GM12878 (cell line): ENCODE measurements at regions not wholly inside any gene's neighbourhood (a gene's known extent, or its start where the extent isn't known, plus 50 kb on each side); places are given as distances from the start of the nearest gene placed in this dataset.

ENCODE experiments used
- ATAC-seq: fragments of 200-7000 bp; cut with Tn5 transposase; 3 replicates; pipeline ENCODE4 v1.9.1; 2020; ENCODE audit warnings: mild to moderate bottlenecking, moderate library complexity
- BruUV-seq: library from RNA; stranded (reverse); fragments of 400-500 nt; replicated peaks from 2 replicates; lab custom pipeline; 2021; lab: Mats Ljungman, UMichigan
- CTCF ChIA-PET: fragments of 300-600 bp; sonication (Branson Sonifier 250); formaldehyde crosslinking; extraction: SDS; loops from one replicate; lab custom pipeline; 2021; ENCODE audit warnings: inconsistent platforms; lab: Yijun Ruan, JAX
- POLR2A ChIA-PET: fragments of 350-600 bp; formaldehyde crosslinking; extraction: SDS; loops from one replicate; lab custom pipeline; 2021; ENCODE audit warnings: inconsistent platforms; lab: Charles Lee
- RAD21 ChIA-PET: fragments of 300-600 bp; sonication (Branson Sonifier 250); formaldehyde crosslinking; loops from one replicate; lab custom pipeline; 2023; ENCODE audit warnings: antibody characterized with exemption; ENCODE audit not compliant: unreplicated experiment; lab: Charles Lee
- SMC1A ChIA-PET: fragments of 300-600 bp; sonication (Branson Sonifier 250); formaldehyde crosslinking; loops from one replicate; lab custom pipeline; 2023; ENCODE audit not compliant: unreplicated experiment, uncharacterized antibody; lab: Charles Lee
- DNase-seq: peaks from one replicate; pipeline ENCODE4 v3.0.0-alpha.2; 2011; ENCODE audit warnings: low read depth, low spot score
- FAIRE-seq: peaks from 3 replicates; lab custom pipeline; 2011; peaks lifted over from hg19 to GRCh38; lab: Jason Lieb, UNC
- H2AFZ ChIP-seq: 2 replicates; pipeline ENCODE4 v1.6.0; 2011; ENCODE audit warnings: low read depth, low read length, control low read depth; ENCODE audit not compliant: control insufficient read depth
- H3K27ac ChIP-seq: 2 replicates; pipeline ENCODE4 v1.5.1; 2011; ENCODE audit warnings: control low read depth; ENCODE audit not compliant: control insufficient read depth, insufficient read depth
- H3K27me3 ChIP-seq, 2 experiments: replicated peaks in 1 of 2; 2 replicates each; pipeline versions ENCODE4 v1.6.0 to v1.6.1; 2011; ENCODE audit warnings: low read length in 1 of 2; ENCODE audit not compliant: control insufficient read depth in 2 of 2, insufficient read depth in 2 of 2
- H3K36me3 ChIP-seq, 2 experiments: 2 replicates each; pipeline ENCODE4 v1.5.1; 2011; ENCODE audit warnings: low read length in 1 of 2; ENCODE audit not compliant: control insufficient read depth in 2 of 2, insufficient read depth in 2 of 2
- H3K4me1 ChIP-seq: 2 replicates; pipeline ENCODE4 v1.6.1; 2011; ENCODE audit warnings: mild to moderate bottlenecking, low read length, moderate library complexity, mixed read lengths; ENCODE audit not compliant: control insufficient read depth, insufficient read depth
- H3K4me2 ChIP-seq: 2 replicates; pipeline ENCODE4 v1.6.0; 2011; ENCODE audit warnings: control low read depth; ENCODE audit not compliant: control insufficient read depth, insufficient read depth
- H3K4me3 ChIP-seq: fragments of 200-600 bp; sonication (generic); 2 replicates; pipeline ENCODE4 v1.5.1; 2016
- H3K79me2 ChIP-seq: 2 replicates; pipeline ENCODE4 v1.6.0; 2011; ENCODE audit warnings: low read length; ENCODE audit not compliant: control insufficient read depth, insufficient read depth
- H3K9ac ChIP-seq: 2 replicates; pipeline ENCODE4 v1.8.0; 2011; ENCODE audit warnings: low read length, control low read depth, mixed read lengths; ENCODE audit not compliant: control insufficient read depth, insufficient read depth
- H3K9me3 ChIP-seq: replicated peaks from 3 replicates; pipeline ENCODE4 v1.5.1; 2011; ENCODE audit warnings: mild to moderate bottlenecking, low read length; ENCODE audit not compliant: control insufficient read depth, insufficient read depth
- H4K20me1 ChIP-seq: 2 replicates; pipeline ENCODE4 v1.6.0; 2011; ENCODE audit not compliant: control insufficient read depth, insufficient read depth
- CHD4 ChIP-seq: fragments of 200-600 bp; sonication (generic); IDR thresholded peaks from 2 replicates; pipeline ENCODE4 v1.6.1; 2016; ENCODE audit warnings: mild to moderate bottlenecking
- KAT2A ChIP-seq: conservative IDR thresholded peaks from 2 replicates; pipeline ENCODE4 v1.6.1; 2011; ENCODE audit warnings: low read depth, low read length; ENCODE audit not compliant: control insufficient read depth
- NFYB ChIP-seq: IDR thresholded peaks from 2 replicates; pipeline ENCODE4 v1.6.1; 2011; ENCODE audit warnings: low read depth, mild to moderate bottlenecking, low read length, improper control_type of control experiment, moderate library complexity; ENCODE audit not compliant: insufficient read depth
- NR2C2 ChIP-seq: IDR thresholded peaks from 2 replicates; pipeline ENCODE4 v1.6.1; 2011; ENCODE audit warnings: borderline replicate concordance, low read depth; ENCODE audit not compliant: control insufficient read depth, insufficient read length
- POLR2A ChIP-seq: IDR thresholded peaks from 2 replicates; pipeline ENCODE4 v1.6.1; 2011; ENCODE audit warnings: low read depth, mild to moderate bottlenecking, low read length
- RAD21 ChIP-seq: IDR thresholded peaks from 2 replicates; pipeline ENCODE4 v1.6.1; 2011; ENCODE audit warnings: mild to moderate bottlenecking, low read depth, low read length, moderate library complexity; ENCODE audit not compliant: insufficient read depth
- SP1 ChIP-seq: IDR thresholded peaks from one replicate; pipeline ENCODE4 v1.6.1; 2011; ENCODE audit warnings: low read depth, low read length
- TCF3 ChIP-seq: IDR thresholded peaks from 2 replicates; pipeline ENCODE4 v1.6.1; 2012; ENCODE audit warnings: low read depth, mild to moderate bottlenecking, low read length, borderline replicate concordance; ENCODE audit not compliant: insufficient read depth
- ZBTB4 ChIP-seq: fragments of 450-650 bp; formaldehyde crosslinking; IDR thresholded peaks from 2 replicates; pipeline ENCODE4 v1.4.0; 2022; ENCODE audit warnings: mild to moderate bottlenecking, moderate library complexity
- ZBTB40 ChIP-seq: fragments of 450-650 bp; IDR thresholded peaks from 2 replicates; pipeline ENCODE4 v1.6.1; 2016; ENCODE audit warnings: mild to moderate bottlenecking, moderate library complexity, borderline replicate concordance
- ZNF217 ChIP-seq: fragments of 450-650 bp; IDR thresholded peaks from 2 replicates; pipeline ENCODE4 v1.6.1; 2017; ENCODE audit warnings: antibody characterized with exemption, mild to moderate bottlenecking
- WGBS: methylation state at CpG from one replicate; pipeline ENCODE4 v1.1.6; 2016; ENCODE audit warnings: low lambda C conversion rate; ENCODE audit not compliant: insufficient replicate concordance, insufficient coverage; ENCODE audit errors: missing lambda C conversion rate; 5-methylcytosine and 5-hydroxymethylcytosine counted together
- in situ Hi-C: fragments of 300-500 bp; cut with MboI; formaldehyde crosslinking; loops from 9 replicates; pipeline ENCODE4 v1.14.3; 2018; ENCODE audit warnings: mixed read lengths
- intact Hi-C: fragments of 100-400 bp; cut with micrococcal nuclease; formaldehyde crosslinking; loops from one replicate; pipeline ENCODE4 v1.14.2; 2022; ENCODE audit not compliant: unreplicated experiment

GRCh38 chr15:96442076-96442475 is 111.6 kb downstream of the NR2F2 start:
- intact Hi-C loops (no loop called here), in situ Hi-C loops (no loop called here)
- ChIA-PET SMC1A (interaction anchor here (0.9 kb wide), 1 partner anchor 10 kb away, joined by 4 read pairs; no protein-coding TSS in a partner anchor), RAD21 (no interaction called here), CTCF (no interaction called here), POLR2A (no interaction called here)
- Histone ChIP-seq H3K27ac (no peak overlapping the region), H3K4me2 (no peak overlapping the region), H3K36me3 (no peaks in the 10 kb centered on the region), H3K4me3 (no peak overlapping the region), H3K4me1 (no peaks in the 10 kb centered on the region), H3K79me2 (no peaks in the 10 kb centered on the region), H3K9me3 (no peaks in the 10 kb centered on the region), H3K9ac (no peak overlapping the region), H3K27me3 (no peaks in the 10 kb centered on the region; a peak in 1 of 4 replicates), H2AFZ (no peak overlapping the region), H4K20me1 (no peaks in the 10 kb centered on the region)
- TF ChIP-seq POLR2A (no peak), RAD21 (no peak), NR2C2 (no peak)
- BruUV-seq: no TSS peak
- ATAC-seq: no peak
- WGBS: 54% methylated on average over 18 of the region's 18 CpGs
- no peak for DNase-seq
- FAIRE-seq: no peak

- H3K4me1 ChIP-seq: no peaks in the 10 kb centered on the region
- WGBS: 9% methylated on average over 3 of the region's 3 CpGs
- ChIA-PET RAD21 (no interaction called here), POLR2A (no interaction called here), CTCF (no interaction called here), SMC1A (interaction anchor here (0.6 to 1.1 kb wide), 2 partner anchors 227 to 764 kb away, joined by 3 read pairs; no protein-coding TSS in a partner anchor)
- H3K36me3 ChIP-seq: no peaks in the 10 kb centered on the region
- FAIRE-seq (no peak), DNase-seq (no peak), ATAC-seq (no peak)
- H3K27me3 ChIP-seq: no peaks in the 10 kb centered on the region; a peak in 1 of 4 replicates
- intact Hi-C loops: no loop called here
- no peak overlapping the region for H3K9ac ChIP-seq
- H3K79me2 ChIP-seq: no peaks in the 10 kb centered on the region
- no peak overlapping the region for H3K4me2 ChIP-seq
- BruUV-seq: no TSS peak
- in situ Hi-C loops: no loop called here
- H3K27ac ChIP-seq: no peak overlapping the region
- H4K20me1 ChIP-seq: no peaks in the 10 kb centered on the region
- no peak overlapping the region for H2AFZ ChIP-seq
- no peaks in the 10 kb centered on the region for H3K9me3 ChIP-seq
- H3K4me3 ChIP-seq: no peak overlapping the region
- no peak for TF ChIP-seq CHD4
- no peak for TF ChIP-seq NFYB
- no peak for TF ChIP-seq SP1
- TF ChIP-seq KAT2A: no peak
- no peak for TF ChIP-seq TCF3
- no peak for TF ChIP-seq ZBTB4
- TF ChIP-seq ZNF217: no peak
- no peak for TF ChIP-seq ZBTB40
Measured at GRCh38 chr15:96444865-96445264, 114.4 kb downstream of the NR2F2 start.
